WTC11 (cell line): ENCODE measurements at regions not wholly inside any gene's neighbourhood (a gene's known extent, or its start where the extent isn't known, plus 50 kb on each side); places are given as distances from the start of the nearest gene placed in this dataset.

Experiments
- AFF4 ChIP-seq: sonication (generic); formaldehyde crosslinking; IDR thresholded peaks from 2 replicates; pipeline ENCODE4 v1.8.1; 2023; ENCODE audit warnings: mild to moderate bottlenecking, missing genetic modification reagents, borderline replicate concordance
- ATF3 ChIP-seq: sonication (generic); formaldehyde crosslinking; conservative IDR thresholded peaks from 2 replicates; pipeline ENCODE4 v1.8.1; 2022; ENCODE audit warnings: mild to moderate bottlenecking, missing genetic modification reagents
- MLX ChIP-seq: sonication (generic); formaldehyde crosslinking; IDR thresholded peaks from 2 replicates; pipeline ENCODE4 v1.8.1; 2023; ENCODE audit warnings: mild to moderate bottlenecking, missing genetic modification reagents, moderate library complexity
- NFATC4 ChIP-seq: fragments of 250-450 bp; sonication (Bioruptor Pico); IDR thresholded peaks from 2 replicates; pipeline ENCODE4 v1.9.0; 2021; ENCODE audit warnings: mild to moderate bottlenecking
- NFYB ChIP-seq: sonication (generic); formaldehyde crosslinking; conservative IDR thresholded peaks from 2 replicates; pipeline ENCODE4 v1.8.0; 2022; ENCODE audit warnings: low read depth, missing genetic modification reagents
- TF ChIP-seq, protein P1 (sequence below): fragments of 200-600 bp; IDR thresholded peaks from 2 replicates; pipeline ENCODE4 v1.8.0; 2022; ENCODE audit warnings: antibody characterized with exemption
- TF ChIP-seq, protein P2 (sequence below): sonication (generic); formaldehyde crosslinking; IDR thresholded peaks from 2 replicates; pipeline ENCODE4 v1.8.1; 2023; ENCODE audit warnings: mild to moderate bottlenecking, moderate library complexity, missing genetic modification reagents
- TF ChIP-seq, protein P3 (sequence below): sonication (generic); formaldehyde crosslinking; IDR thresholded peaks from 2 replicates; pipeline ENCODE4 v1.8.1; 2022; ENCODE audit warnings: low read depth, missing genetic modification reagents, borderline replicate concordance
- TF ChIP-seq, protein P4 (sequence below): sonication (generic); formaldehyde crosslinking; IDR thresholded peaks from 2 replicates; pipeline ENCODE4 v1.8.1; 2022; ENCODE audit warnings: missing genetic modification reagents, borderline replicate concordance

- TF ChIP-seq ATF3 (no peak), MLX (no peak), NFATC4 (no peak), NFYB (no peak), AFF4 (CRISPR knock-in tag) (no peak)
- TF ChIP-seq, protein P1, sequence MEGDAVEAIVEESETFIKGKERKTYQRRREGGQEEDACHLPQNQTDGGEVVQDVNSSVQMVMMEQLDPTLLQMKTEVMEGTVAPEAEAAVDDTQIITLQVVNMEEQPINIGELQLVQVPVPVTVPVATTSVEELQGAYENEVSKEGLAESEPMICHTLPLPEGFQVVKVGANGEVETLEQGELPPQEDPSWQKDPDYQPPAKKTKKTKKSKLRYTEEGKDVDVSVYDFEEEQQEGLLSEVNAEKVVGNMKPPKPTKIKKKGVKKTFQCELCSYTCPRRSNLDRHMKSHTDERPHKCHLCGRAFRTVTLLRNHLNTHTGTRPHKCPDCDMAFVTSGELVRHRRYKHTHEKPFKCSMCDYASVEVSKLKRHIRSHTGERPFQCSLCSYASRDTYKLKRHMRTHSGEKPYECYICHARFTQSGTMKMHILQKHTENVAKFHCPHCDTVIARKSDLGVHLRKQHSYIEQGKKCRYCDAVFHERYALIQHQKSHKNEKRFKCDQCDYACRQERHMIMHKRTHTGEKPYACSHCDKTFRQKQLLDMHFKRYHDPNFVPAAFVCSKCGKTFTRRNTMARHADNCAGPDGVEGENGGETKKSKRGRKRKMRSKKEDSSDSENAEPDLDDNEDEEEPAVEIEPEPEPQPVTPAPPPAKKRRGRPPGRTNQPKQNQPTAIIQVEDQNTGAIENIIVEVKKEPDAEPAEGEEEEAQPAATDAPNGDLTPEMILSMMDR, result no peak
- TF ChIP-seq, protein P2, sequence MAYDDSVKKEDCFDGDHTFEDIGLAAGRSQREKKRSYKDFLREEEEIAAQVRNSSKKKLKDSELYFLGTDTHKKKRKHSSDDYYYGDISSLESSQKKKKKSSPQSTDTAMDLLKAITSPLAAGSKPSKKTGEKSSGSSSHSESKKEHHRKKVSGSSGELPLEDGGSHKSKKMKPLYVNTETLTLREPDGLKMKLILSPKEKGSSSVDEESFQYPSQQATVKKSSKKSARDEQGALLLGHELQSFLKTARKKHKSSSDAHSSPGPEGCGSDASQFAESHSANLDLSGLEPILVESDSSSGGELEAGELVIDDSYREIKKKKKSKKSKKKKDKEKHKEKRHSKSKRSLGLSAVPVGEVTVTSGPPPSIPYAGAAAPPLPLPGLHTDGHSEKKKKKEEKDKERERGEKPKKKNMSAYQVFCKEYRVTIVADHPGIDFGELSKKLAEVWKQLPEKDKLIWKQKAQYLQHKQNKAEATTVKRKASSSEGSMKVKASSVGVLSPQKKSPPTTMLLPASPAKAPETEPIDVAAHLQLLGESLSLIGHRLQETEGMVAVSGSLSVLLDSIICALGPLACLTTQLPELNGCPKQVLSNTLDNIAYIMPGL (CRISPR knock-in tag), result no peak
- TF ChIP-seq, protein P3, sequence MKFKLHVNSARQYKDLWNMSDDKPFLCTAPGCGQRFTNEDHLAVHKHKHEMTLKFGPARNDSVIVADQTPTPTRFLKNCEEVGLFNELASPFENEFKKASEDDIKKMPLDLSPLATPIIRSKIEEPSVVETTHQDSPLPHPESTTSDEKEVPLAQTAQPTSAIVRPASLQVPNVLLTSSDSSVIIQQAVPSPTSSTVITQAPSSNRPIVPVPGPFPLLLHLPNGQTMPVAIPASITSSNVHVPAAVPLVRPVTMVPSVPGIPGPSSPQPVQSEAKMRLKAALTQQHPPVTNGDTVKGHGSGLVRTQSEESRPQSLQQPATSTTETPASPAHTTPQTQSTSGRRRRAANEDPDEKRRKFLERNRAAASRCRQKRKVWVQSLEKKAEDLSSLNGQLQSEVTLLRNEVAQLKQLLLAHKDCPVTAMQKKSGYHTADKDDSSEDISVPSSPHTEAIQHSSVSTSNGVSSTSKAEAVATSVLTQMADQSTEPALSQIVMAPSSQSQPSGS (CRISPR knock-in tag), result no peak
- TF ChIP-seq, protein P4, sequence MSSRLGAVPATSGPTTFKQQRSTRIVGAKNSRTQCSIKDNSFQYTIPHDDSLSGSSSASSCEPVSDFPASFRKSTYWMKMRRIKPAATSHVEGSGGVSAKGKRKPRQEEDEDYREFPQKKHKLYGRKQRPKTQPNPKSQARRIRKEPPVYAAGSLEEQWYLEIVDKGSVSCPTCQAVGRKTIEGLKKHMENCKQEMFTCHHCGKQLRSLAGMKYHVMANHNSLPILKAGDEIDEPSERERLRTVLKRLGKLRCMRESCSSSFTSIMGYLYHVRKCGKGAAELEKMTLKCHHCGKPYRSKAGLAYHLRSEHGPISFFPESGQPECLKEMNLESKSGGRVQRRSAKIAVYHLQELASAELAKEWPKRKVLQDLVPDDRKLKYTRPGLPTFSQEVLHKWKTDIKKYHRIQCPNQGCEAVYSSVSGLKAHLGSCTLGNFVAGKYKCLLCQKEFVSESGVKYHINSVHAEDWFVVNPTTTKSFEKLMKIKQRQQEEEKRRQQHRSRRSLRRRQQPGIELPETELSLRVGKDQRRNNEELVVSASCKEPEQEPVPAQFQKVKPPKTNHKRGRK (CRISPR knock-in tag), result no peak
Measured at GRCh38 chr4:85243857-85244256, 231.1 kb upstream of the ARHGAP24 start.
